NOMO-1 (cell line): ENCODE measurements at regions not wholly inside any gene's neighbourhood (a gene's known extent, or its start where the extent isn't known, plus 50 kb on each side); places are given as distances from the start of the nearest gene placed in this dataset.

Source experiments
- DNase-seq, 2 experiments: peaks; one replicate each; lab custom pipeline; 2025; ENCODE audit not compliant: unreplicated experiment in 2 of 2; lab: John Stamatoyannopoulos, UW

GRCh38 chr18:44359741-44360140, 320.9 kb upstream of the SETBP1 start:
- peak in 1 of 2 experiments; percentile 29 for DNase-seq

- DNase-seq: peak in 1 of 2 experiments; percentile 44
These were observed 318.5 kb upstream of the SETBP1 start for GRCh38 chr18:44362213-44362612.

- no peak for DNase-seq
These were observed 309.8 kb upstream of the SETBP1 start for GRCh38 chr18:44370861-44371260.

GRCh38 chr18:44374966-44375365, 305.7 kb upstream of the SETBP1 start:
- no peak for DNase-seq

- DNase-seq: no peak
These were observed 294.3 kb upstream of the SETBP1 start for GRCh38 chr18:44386401-44386800.

GRCh38 chr18:44388329-44388728, 292.4 kb upstream of the SETBP1 start:
- no peak for DNase-seq

GRCh38 chr18:44392933-44393332, 287.8 kb upstream of the SETBP1 start:
- DNase-seq: no peak

GRCh38 chr18:44393406-44393805, 287.3 kb upstream of the SETBP1 start:
- no peak for DNase-seq

GRCh38 chr18:44396550-44396949, 284.1 kb upstream of the SETBP1 start:
- DNase-seq: no peak

GRCh38 chr18:44409071-44409470, 271.6 kb upstream of the SETBP1 start:
- no peak for DNase-seq

GRCh38 chr18:44409515-44409914, 271.2 kb upstream of the SETBP1 start:
- no peak for DNase-seq

GRCh38 chr18:44410740-44411139, 269.9 kb upstream of the SETBP1 start:
- DNase-seq: no peak

- DNase-seq: no peak
These were observed 269.3 kb upstream of the SETBP1 start for GRCh38 chr18:44411262-44411905.

GRCh38 chr18:44411976-44412375, 268.7 kb upstream of the SETBP1 start:
- DNase-seq: no peak

GRCh38 chr18:44423814-44424644, 256.7 kb upstream of the SETBP1 start:
- no peak for DNase-seq

GRCh38 chr18:44424645-44425035, 256.0 kb upstream of the SETBP1 start:
- DNase-seq: no peak

GRCh38 chr18:44425161-44425560, 255.5 kb upstream of the SETBP1 start:
- DNase-seq: no peak

- no peak for DNase-seq
These were observed 243.1 kb upstream of the SETBP1 start for GRCh38 chr18:44437603-44438002.

GRCh38 chr18:44450226-44450625, 230.5 kb upstream of the SETBP1 start:
- no peak for DNase-seq

- no peak for DNase-seq
These were observed 228.3 kb upstream of the SETBP1 start for GRCh38 chr18:44452346-44452745.

- DNase-seq: no peak
These were observed 227.2 kb upstream of the SETBP1 start for GRCh38 chr18:44453505-44453904.

- no peak for DNase-seq
These were observed 221.9 kb upstream of the SETBP1 start for GRCh38 chr18:44458777-44459176.
